ENCODE measurements at regions not wholly inside any gene's neighbourhood (a gene's known extent, or its start where the extent isn't known, plus 50 kb on each side); places are given as distances from the start of the nearest gene placed in this dataset.

DNA sequence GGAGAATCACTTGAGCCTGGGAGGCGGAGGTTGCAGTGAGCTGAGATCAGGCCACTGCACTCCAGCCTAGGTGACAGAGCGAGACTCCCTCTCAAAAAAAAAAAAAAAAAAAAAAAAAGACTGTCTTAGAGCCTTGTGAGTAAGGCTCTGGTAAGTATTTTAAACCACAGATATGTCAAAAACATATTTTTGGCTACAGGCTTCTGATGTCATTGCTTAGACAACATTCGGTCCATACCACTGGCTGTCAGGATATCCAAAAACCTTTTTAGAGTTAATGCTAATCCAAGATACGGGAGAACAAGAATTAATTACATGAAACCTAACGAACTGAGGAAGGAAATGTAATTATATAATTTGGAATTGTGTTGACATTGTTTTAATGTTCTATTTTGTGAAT is 999.5 kb upstream of the PABPC4L start:
- H3K4me3 ChIP-seq = no peak overlapping the region
- no peaks in the 10 kb centered on the region for H3F3A ChIP-seq (ENCODE audit: insufficient read depth, low read depth)
- no peaks in the 10 kb centered on the region for H3K27me3 ChIP-seq (ENCODE audit: insufficient read depth, low read depth)
- H3K4me2 ChIP-seq = no peak overlapping the region
- no peaks in the 10 kb centered on the region for H3K79me2 ChIP-seq (ENCODE audit: low read depth)
- H3K4me1 ChIP-seq (replicated peaks; ENCODE audit: insufficient read depth) = no peaks in the 10 kb centered on the region
- no peak for TF ChIP-seq CTCF (conservative IDR thresholded peaks at IDR 0.05)
- ChIA-PET CTCF (no interaction called here), POLR2A (ENCODE audit: unreplicated experiment) (no interaction called here)
- BruUV-seq (replicated peaks) = no TSS peak
- no peak overlapping the region for H2AFZ ChIP-seq
- no peaks in the 10 kb centered on the region for H3K9me3 ChIP-seq (ENCODE audit: insufficient read depth, low read depth)
- no peaks in the 10 kb centered on the region for H3K9me2 ChIP-seq (ENCODE audit: insufficient read depth)
- intact Hi-C loops (cut with micrococcal nuclease; ENCODE audit: unreplicated experiment) = no loop called here
- no peak overlapping the region for H3K27ac ChIP-seq
- H4K20me1 ChIP-seq (ENCODE audit: insufficient read depth) = no peaks in the 10 kb centered on the region
- no peak for DNase-seq
- H3K36me3 ChIP-seq (ENCODE audit: low read depth) = no peaks in the 10 kb centered on the region

DNA sequence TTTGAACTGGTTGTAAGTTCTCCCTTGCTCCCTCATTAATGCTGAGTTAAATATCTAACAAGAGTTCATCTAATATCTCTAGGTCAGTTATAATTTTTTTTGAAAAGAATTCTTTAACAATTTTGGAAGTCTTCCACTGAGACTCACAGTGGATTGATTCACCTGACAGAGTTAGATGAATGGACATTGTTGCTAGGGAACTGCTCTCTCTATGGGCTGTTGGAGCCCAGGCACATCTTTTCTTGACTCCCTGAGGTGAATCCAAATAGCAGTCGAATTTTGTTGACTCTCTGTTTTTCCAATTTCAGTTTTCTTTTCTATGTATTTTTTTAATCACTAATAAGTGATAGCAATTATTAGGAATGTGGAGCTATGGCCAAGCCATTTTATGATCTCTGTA is 996.1 kb upstream of the PABPC4L start:
- Histone ChIP-seq H3K4me2 (no peak overlapping the region), H3K27ac (no peak overlapping the region), H3K9me2 (ENCODE audit: insufficient read depth) (no peaks in the 10 kb centered on the region), H3F3A (ENCODE audit: insufficient read depth, low read depth) (no peaks in the 10 kb centered on the region), H2AFZ (no peak overlapping the region), H3K9me3 (ENCODE audit: insufficient read depth, low read depth) (no peaks in the 10 kb centered on the region), H3K27me3 (ENCODE audit: insufficient read depth, low read depth) (no peaks in the 10 kb centered on the region), H3K4me1 (replicated peaks; ENCODE audit: insufficient read depth) (no peaks in the 10 kb centered on the region), H4K20me1 (ENCODE audit: insufficient read depth) (no peaks in the 10 kb centered on the region), H3K36me3 (ENCODE audit: low read depth) (no peaks in the 10 kb centered on the region), H3K79me2 (ENCODE audit: low read depth) (no peaks in the 10 kb centered on the region), H3K4me3 (no peak overlapping the region)
- POLR2A ChIA-PET (ENCODE audit: unreplicated experiment) = no interaction called here
- CTCF ChIA-PET = no interaction called here
- no peak for TF ChIP-seq CTCF (conservative IDR thresholded peaks at IDR 0.05)
- no peak for TF ChIP-seq EZH2 (IDR thresholded peaks at IDR 0.05; ENCODE audit: low read depth)
- DNase-seq = no peak
- BruUV-seq (replicated peaks) = no TSS peak
- intact Hi-C loops (cut with micrococcal nuclease; ENCODE audit: unreplicated experiment) = no loop called here

GRCh38 chr4:135194477-135194876 is 992.9 kb upstream of the PABPC4L start:
- H3K36me3 ChIP-seq (ENCODE audit: low read depth) = no peaks in the 10 kb centered on the region
- no peak for TF ChIP-seq CTCF (conservative IDR thresholded peaks at IDR 0.05)
- no peak for TF ChIP-seq EZH2 (IDR thresholded peaks at IDR 0.05; ENCODE audit: low read depth)
- no peak for DNase-seq
- H3K4me1 ChIP-seq (replicated peaks; ENCODE audit: insufficient read depth) = no peaks in the 10 kb centered on the region
- H2AFZ ChIP-seq = no peak overlapping the region
- no peak overlapping the region for H3K27ac ChIP-seq
- H3F3A ChIP-seq (ENCODE audit: insufficient read depth, low read depth) = no peaks in the 10 kb centered on the region
- no peaks in the 10 kb centered on the region for H3K9me3 ChIP-seq (ENCODE audit: insufficient read depth, low read depth)
- intact Hi-C loops (cut with micrococcal nuclease; ENCODE audit: unreplicated experiment) = no loop called here
- no peaks in the 10 kb centered on the region for H3K27me3 ChIP-seq (ENCODE audit: insufficient read depth, low read depth)
- H3K4me3 ChIP-seq = no peak overlapping the region
- no peaks in the 10 kb centered on the region for H3K79me2 ChIP-seq (ENCODE audit: low read depth)
- ChIA-PET CTCF (no interaction called here), POLR2A (ENCODE audit: unreplicated experiment) (no interaction called here)
- no TSS peak for BruUV-seq (replicated peaks)
- no peaks in the 10 kb centered on the region for H3K9me2 ChIP-seq (ENCODE audit: insufficient read depth)
- H3K4me2 ChIP-seq = no peak overlapping the region
- H4K20me1 ChIP-seq (ENCODE audit: insufficient read depth) = no peaks in the 10 kb centered on the region; the same call in 1 of the 2 replicates
